Ovary (tissue), 7 donors: ENCODE measurements at regions not wholly inside any gene's neighbourhood (a gene's known extent, or its start where the extent isn't known, plus 50 kb on each side); places are given as distances from the start of the nearest gene placed in this dataset.

ENCODE experiments used
- DNase-seq, 5 donors: peaks; one replicate each; pipeline ENCODE4 v3.0.0-alpha.2; 2019 to 2020
- H3K27ac ChIP-seq, 2 donors: fragments of 200-600 bp; one replicate each; pipeline versions ENCODE4 v1.5.1 to v1.8.0; 2019 to 2022
- H3K27me3 ChIP-seq: fragments of 200-600 bp; one replicate; pipeline ENCODE4 v1.8.0; 2022
- H3K36me3 ChIP-seq: fragments of 200-600 bp; sonication (generic); one replicate; pipeline ENCODE4 v1.5.1; 2019
- H3K4me1 ChIP-seq: one replicate; pipeline ENCODE4 v1.8.1; 2013; ENCODE audit warnings: mild to moderate bottlenecking, moderate library complexity; ENCODE audit not compliant: insufficient read depth
- H3K4me3 ChIP-seq: fragments of 200-600 bp; sonication (generic); one replicate; pipeline ENCODE4 v1.5.1; 2017
- H3K9me3 ChIP-seq, 2 donors: fragments of 200-600 bp in 1 of 2; sonication (generic) in 1 of 2; one replicate each; pipeline versions ENCODE4 v1.5.1 to v1.8.1; 2013 to 2019; ENCODE audit warnings: mild to moderate bottlenecking in 1 of 2, moderate library complexity in 1 of 2
- CTCF ChIP-seq, 3 donors: fragments of 450-650 bp in 2 of 3; fragments of 200-600 bp in 1 of 3; IDR thresholded peaks; one replicate each; pipeline versions ENCODE4 v1.5.1 to v1.8.0; 2016 to 2022; ENCODE audit warnings: antibody characterized with exemption in 3 of 3, mild to moderate bottlenecking in 1 of 3
- EP300 ChIP-seq: sonication (generic); formaldehyde crosslinking; IDR thresholded peaks from one replicate; pipeline ENCODE4 v1.6.1; 2017; ENCODE audit warnings: antibody characterized with exemption
- POLR2A ChIP-seq: fragments of 450-650 bp; IDR thresholded peaks from one replicate; pipeline ENCODE4 v1.6.1; 2017; ENCODE audit warnings: antibody characterized with exemption, mild to moderate bottlenecking, moderate library complexity
- WGBS, 3 donors: extraction: QIAGEN DNeasy Blood & Tissue Kit in 1 of 3; methylation state at CpG; one replicate each; pipeline versions ENCODE4 v1.1.5 to v1.1.7; 2013 to 2017; 5-methylcytosine and 5-hydroxymethylcytosine counted together
- intact Hi-C, 4 donors: fragments of 100-400 bp; cut with DNase I; formaldehyde crosslinking; loops; one replicate each; pipeline versions ENCODE4 v1.11.0 to v1.15.1; 2022 to 2023
- donor health status: DM: no; HTN: no; CAD: no; lungs with moderate emphysema.
- donor health status: DM: no; HTN: no; CAD: no.
- donor health status: Bipolar disorder and iron deficiency.
- donor health status: DM: no; HTN: no; CAD: no.
- donor health status: DM: yes; HTN: yes; CAD: no.

- WGBS, 3 donors, result 73 to 94% (median 79%) methylated on average over 3 of the region's 3 CpGs
- TF ChIP-seq CTCF (IDR thresholded peaks at IDR 0.05) (no peak), POLR2A (no peak), EP300 (no peak)
- Histone ChIP-seq H3K36me3 (no peaks in the 10 kb centered on the region), H3K4me1 (no peaks in the 10 kb centered on the region), H3K27me3 (no peaks in the 10 kb centered on the region), H3K9me3 (no peaks in the 10 kb centered on the region), H3K4me3 (no peak overlapping the region), H3K27ac (no peak overlapping the region)
- intact Hi-C loops, result no loop called here
- DNase-seq, result no peak
Measured at GRCh38 chr3:118781232-118781631, 253.4 kb downstream of the IGSF11 start.

- no peak for TF ChIP-seq CTCF (IDR thresholded peaks at IDR 0.05)
- TF ChIP-seq EP300, result no peak
- TF ChIP-seq POLR2A, result no peak
- H3K36me3 ChIP-seq, result no peaks in the 10 kb centered on the region
- H3K27me3 ChIP-seq, result no peaks in the 10 kb centered on the region
- H3K27ac ChIP-seq, result no peak overlapping the region
- no peaks in the 10 kb centered on the region for H3K9me3 ChIP-seq
- DNase-seq, result no peak
- intact Hi-C loops, result no loop called here
- no peaks in the 10 kb centered on the region for H3K4me1 ChIP-seq
- WGBS, 3 donors, result 36 to 65% (median 46%) methylated on average over 1 of the region's 1 CpG
- no peak overlapping the region for H3K4me3 ChIP-seq
Measured at GRCh38 chr3:118781839-118782238, 252.8 kb downstream of the IGSF11 start.

- no peak for DNase-seq
- Histone ChIP-seq H3K27me3 (no peaks in the 10 kb centered on the region), H3K36me3 (no peaks in the 10 kb centered on the region), H3K4me3 (no peak overlapping the region), H3K9me3 (no peaks in the 10 kb centered on the region), H3K4me1 (no peaks in the 10 kb centered on the region), H3K27ac (no peak overlapping the region)
- TF ChIP-seq EP300, result no peak
- TF ChIP-seq POLR2A, result no peak
- TF ChIP-seq CTCF (IDR thresholded peaks at IDR 0.05), result no peak
- WGBS, 3 donors, result 47 to 56% (median 52%) methylated on average over 2 of the region's 2 CpGs
- intact Hi-C loops, result no loop called here
Measured at GRCh38 chr3:118782755-118783202, 251.9 kb downstream of the IGSF11 start.

GRCh38 chr3:118785415-118785814, 249.2 kb downstream of the IGSF11 start:
- H3K27ac ChIP-seq, result no peak overlapping the region
- intact Hi-C loops, result no loop called here
- no peaks in the 10 kb centered on the region for H3K9me3 ChIP-seq
- no peaks in the 10 kb centered on the region for H3K27me3 ChIP-seq
- no peak for TF ChIP-seq CTCF (IDR thresholded peaks at IDR 0.05)
- TF ChIP-seq POLR2A, result no peak
- no peak for TF ChIP-seq EP300
- H3K4me1 ChIP-seq, result no peaks in the 10 kb centered on the region
- H3K36me3 ChIP-seq, result no peaks in the 10 kb centered on the region
- no peak for DNase-seq
- no peak overlapping the region for H3K4me3 ChIP-seq

GRCh38 chr3:118791246-118791645, 243.4 kb downstream of the IGSF11 start:
- 74 to 83% (median 74%) methylated on average over 5 of the region's 5 CpGs for WGBS, 3 donors
- intact Hi-C loops, result no loop called here
- TF ChIP-seq CTCF (IDR thresholded peaks at IDR 0.05) (no peak), EP300 (no peak), POLR2A (no peak)
- Histone ChIP-seq H3K4me3 (no peak overlapping the region), H3K36me3 (no peaks in the 10 kb centered on the region), H3K27ac (no peak overlapping the region), H3K4me1 (no peaks in the 10 kb centered on the region), H3K9me3 (no peaks in the 10 kb centered on the region), H3K27me3 (no peaks in the 10 kb centered on the region)
- DNase-seq, result no peak
